Naive B cell (primary cell): ENCODE measurements at regions not wholly inside any gene's neighbourhood (a gene's known extent, or its start where the extent isn't known, plus 50 kb on each side); places are given as distances from the start of the nearest gene placed in this dataset.
"Not testable (repeated sequence)": the region's sequence is repeated elsewhere in the genome, so short reads cannot be mapped to it uniquely, and the experiment has no call there.

Experiments
- ATAC-seq, 2 donors: fragments of 150-1000 bp; cut with Tn5 transposase; 2 replicates each; pipeline ENCODE4 v1.10.0; 2021; ENCODE audit warnings: low read depth in 2 of 2, mild to moderate bottlenecking in 2 of 2, moderate library complexity in 2 of 2
- DNase-seq: peaks from one replicate; pipeline ENCODE4 v3.0.0; 2022
- H3K27ac Mint-ChIP-seq, 6 donors: one replicate each; pipeline ENCODE4 v1.8.0; 2020 to 2022; ENCODE audit warnings: mild to moderate bottlenecking in 6 of 6, mixed read lengths in 6 of 6, moderate library complexity in 5 of 6, inconsistent platforms in 2 of 6
- H3K27me3 Mint-ChIP-seq, 3 donors: one replicate each; pipeline ENCODE4 v1.8.0; 2021 to 2022; ENCODE audit warnings: mixed read lengths in 3 of 3, mild to moderate bottlenecking in 1 of 3
- H3K36me3 Mint-ChIP-seq, 2 donors: one replicate each; pipeline ENCODE4 v1.8.0; 2020 to 2022; ENCODE audit warnings: mixed read lengths in 2 of 2, inconsistent platforms in 1 of 2, mild to moderate bottlenecking in 1 of 2
- H3K4me1 Mint-ChIP-seq, 3 donors: one replicate each; pipeline ENCODE4 v1.8.0; 2020 to 2022; ENCODE audit warnings: mixed read lengths in 3 of 3, inconsistent platforms in 1 of 3, mild to moderate bottlenecking in 1 of 3, moderate library complexity in 1 of 3
- H3K4me3 Mint-ChIP-seq, 8 donors: one replicate each; pipeline ENCODE4 v1.8.0; 2020 to 2022; ENCODE audit warnings: mild to moderate bottlenecking in 8 of 8, mixed read lengths in 8 of 8, moderate library complexity in 8 of 8, inconsistent platforms in 2 of 8
- H3K9me3 Mint-ChIP-seq, 7 donors: one replicate each; pipeline ENCODE4 v1.8.0; 2020 to 2022; ENCODE audit warnings: mixed read lengths in 7 of 7, mild to moderate bottlenecking in 5 of 7, inconsistent platforms in 2 of 7, moderate library complexity in 1 of 7

GRCh38 chr10:23525406-23525805 is 86.5 kb downstream of the OTUD1 start:
- DNase-seq (peak; percentile 29), ATAC-seq (peak; percentile 61 to 64)
- peak overlapping the region in 2 of 6 donors; percentile 3 to 86 for H3K27ac Mint-ChIP-seq
- peaks cover 0 to 5% (median 0%) of the 10 kb centered on the region in 3 donors for H3K27me3 Mint-ChIP-seq
- H3K9me3 Mint-ChIP-seq: no peaks in the 10 kb centered on the region
- peaks cover 0 to 6% of the 10 kb centered on the region in 2 donors for H3K36me3 Mint-ChIP-seq
- H3K4me1 Mint-ChIP-seq: peaks cover 22 to 46% (median 39%) of the 10 kb centered on the region in 3 donors
- peak overlapping the region in 1 of 8 donors; percentile 35 for H3K4me3 Mint-ChIP-seq

GRCh38 chr10:23528419-23528818 is 89.5 kb downstream of the OTUD1 start:
- DNase-seq: no peak
- Mint-ChIP-seq H3K27ac (no peak overlapping the region), H3K36me3 (peaks cover 0 to 6% of the 10 kb centered on the region in 2 donors), H3K4me1 (peaks cover 7 to 17% (median 10%) of the 10 kb centered on the region in 3 donors), H3K9me3 (no peaks in the 10 kb centered on the region), H3K4me3 (no peak overlapping the region), H3K27me3 (peaks cover 0 to 12% (median 9%) of the 10 kb centered on the region in 3 donors)
- no peak for ATAC-seq

GRCh38 chr10:23529625-23530024 is 90.8 kb downstream of the OTUD1 start:
- Mint-ChIP-seq H3K4me1 (peaks cover 11 to 16% (median 14%) of the 10 kb centered on the region in 3 donors), H3K4me3 (no peak overlapping the region), H3K27ac (no peak overlapping the region), H3K9me3 (no peaks in the 10 kb centered on the region), H3K27me3 (peaks cover 0 to 12% (median 9%) of the 10 kb centered on the region in 3 donors), H3K36me3 (peaks cover 0 to 6% of the 10 kb centered on the region in 2 donors)
- DNase-seq: no peak
- ATAC-seq: no peak

GRCh38 chr10:23530079-23530478 is 91.2 kb downstream of the OTUD1 start:
- Mint-ChIP-seq H3K4me1 (peaks cover 9 to 15% (median 13%) of the 10 kb centered on the region in 3 donors), H3K4me3 (no peak overlapping the region), H3K9me3 (no peaks in the 10 kb centered on the region), H3K27me3 (peaks cover 0 to 12% (median 9%) of the 10 kb centered on the region in 3 donors), H3K27ac (no peak overlapping the region), H3K36me3 (peaks cover 0 to 4% of the 10 kb centered on the region in 2 donors)
- DNase-seq: peak; percentile 17
- ATAC-seq: no peak

GRCh38 chr10:23533212-23533611 is 94.3 kb downstream of the OTUD1 start:
- ATAC-seq (no peak), DNase-seq (no peak)
- peaks cover 4 to 9% (median 7%) of the 10 kb centered on the region in 3 donors for H3K4me1 Mint-ChIP-seq
- no peaks in the 10 kb centered on the region for H3K9me3 Mint-ChIP-seq
- no peak overlapping the region for H3K4me3 Mint-ChIP-seq
- no peak overlapping the region for H3K27ac Mint-ChIP-seq
- H3K27me3 Mint-ChIP-seq: peaks cover 4 to 10% (median 8%) of the 10 kb centered on the region in 3 donors
- H3K36me3 Mint-ChIP-seq: no peaks in the 10 kb centered on the region

- peak overlapping the region in 1 of 6 donors; percentile 44 for H3K27ac Mint-ChIP-seq
- no peak for DNase-seq
- H3K9me3 Mint-ChIP-seq: no peaks in the 10 kb centered on the region
- peaks cover 0 to 8% of the 10 kb centered on the region in 2 donors for H3K36me3 Mint-ChIP-seq
- peak in 1 of 2 donors; percentile 37 for ATAC-seq
- peaks cover 4 to 18% (median 12%) of the 10 kb centered on the region in 3 donors for H3K27me3 Mint-ChIP-seq
- peak overlapping the region in 1 of 8 donors; percentile 34 for H3K4me3 Mint-ChIP-seq
- peaks cover 4 to 9% (median 7%) of the 10 kb centered on the region in 3 donors for H3K4me1 Mint-ChIP-seq
Measured at GRCh38 chr10:23534326-23534725, 95.5 kb downstream of the OTUD1 start.

- Mint-ChIP-seq H3K9me3 (no peaks in the 10 kb centered on the region), H3K4me1 (peaks cover 4 to 14% (median 12%) of the 10 kb centered on the region in 3 donors), H3K36me3 (peaks cover 0 to 8% of the 10 kb centered on the region in 2 donors), H3K27me3 (peaks cover 4 to 18% (median 12%) of the 10 kb centered on the region in 3 donors), H3K27ac (peak overlapping the region in 1 of 6 donors; percentile 44), H3K4me3 (no peak overlapping the region)
- ATAC-seq (no peak), DNase-seq (no peak)
Measured at GRCh38 chr10:23534761-23535160, 95.9 kb downstream of the OTUD1 start.

GRCh38 chr10:23535381-23535780 is 96.5 kb downstream of the OTUD1 start:
- DNase-seq: no peak
- Mint-ChIP-seq H3K27me3 (peaks cover 4 to 18% (median 12%) of the 10 kb centered on the region in 3 donors), H3K36me3 (peaks cover 0 to 8% of the 10 kb centered on the region in 2 donors), H3K27ac (peak overlapping the region in 1 of 6 donors; percentile 1), H3K9me3 (no peaks in the 10 kb centered on the region), H3K4me1 (peaks cover 9 to 20% (median 18%) of the 10 kb centered on the region in 3 donors), H3K4me3 (no peak overlapping the region)
- ATAC-seq: no peak

GRCh38 chr10:23538968-23539367 is 100.1 kb downstream of the OTUD1 start:
- Mint-ChIP-seq H3K36me3 (peaks cover 0 to 9% of the 10 kb centered on the region in 2 donors), H3K4me3 (no peak overlapping the region), H3K27me3 (peaks cover 4 to 8% (median 5%) of the 10 kb centered on the region in 3 donors), H3K9me3 (peaks cover 0 to under 1% (median 0%) of the 10 kb centered on the region in 7 donors), H3K27ac (no peak overlapping the region), H3K4me1 (peaks cover 13 to 39% (median 29%) of the 10 kb centered on the region in 3 donors)
- DNase-seq: no peak
- ATAC-seq: no peak

GRCh38 chr10:23540401-23541030 is 101.6 kb downstream of the OTUD1 start:
- ATAC-seq (peak in 1 of 2 donors; percentile 41), DNase-seq (no peak)
- Mint-ChIP-seq H3K36me3 (peaks cover 7 to 19% of the 10 kb centered on the region in 2 donors), H3K4me1 (peaks cover 14 to 41% (median 26%) of the 10 kb centered on the region in 3 donors), H3K27me3 (peaks cover 1 to 8% (median 5%) of the 10 kb centered on the region in 3 donors), H3K27ac (peak overlapping the region in 3 of 6 donors; percentile 9 to 74 (median 63)), H3K9me3 (peaks cover 3 to 12% (median 6%) of the 10 kb centered on the region in 7 donors), H3K4me3 (peak overlapping the region in 6 of 8 donors; percentile 18 to 60 (median 35))

- peaks cover 0 to 2% (median 0%) of the 10 kb centered on the region in 3 donors for H3K27me3 Mint-ChIP-seq
- peaks cover 6 to 38% (median 22%) of the 10 kb centered on the region in 7 donors for H3K9me3 Mint-ChIP-seq
- H3K4me3 Mint-ChIP-seq: no peak overlapping the region
- DNase-seq (no peak), ATAC-seq (no peak)
- peak overlapping the region in 2 of 6 donors; percentile 24 to 33 for H3K27ac Mint-ChIP-seq
- H3K36me3 Mint-ChIP-seq: peaks cover 16 to 43% of the 10 kb centered on the region in 2 donors
- peaks cover 33 to 61% (median 51%) of the 10 kb centered on the region in 3 donors for H3K4me1 Mint-ChIP-seq
Measured at GRCh38 chr10:23543691-23544380, 105.0 kb downstream of the OTUD1 start.

GRCh38 chr10:23545866-23546265 is 107.0 kb downstream of the OTUD1 start:
- not testable (repeated sequence) for ATAC-seq, H3K4me3 Mint-ChIP-seq, DNase-seq, H3K27me3 Mint-ChIP-seq
- Mint-ChIP-seq H3K9me3 (peaks cover 6 to 38% (median 22%) of the 10 kb centered on the region in 7 donors), H3K27ac (peak overlapping the region in 1 of 6 donors; percentile 13), H3K36me3 (peaks cover 16 to 41% of the 10 kb centered on the region in 2 donors), H3K4me1 (peaks cover 27 to 45% (median 35%) of the 10 kb centered on the region in 3 donors)

- DNase-seq: no peak
- H3K36me3 Mint-ChIP-seq: no peaks in the 10 kb centered on the region
- no peaks in the 10 kb centered on the region for H3K4me1 Mint-ChIP-seq
- no peak for ATAC-seq
- H3K4me3 Mint-ChIP-seq: no peak overlapping the region
- H3K27me3 Mint-ChIP-seq: peaks cover 0 to 13% (median 6%) of the 10 kb centered on the region in 3 donors
- H3K9me3 Mint-ChIP-seq: peaks cover 0 to 10% (median 0%) of the 10 kb centered on the region in 7 donors
- no peak overlapping the region for H3K27ac Mint-ChIP-seq
Measured at GRCh38 chr10:23556727-23557440, 118.0 kb downstream of the OTUD1 start.
